Omental fat pad (tissue), 3 donors: ENCODE measurements at regions not wholly inside any gene's neighbourhood (a gene's known extent, or its start where the extent isn't known, plus 50 kb on each side); places are given as distances from the start of the nearest gene placed in this dataset.

Experiments used
- ATAC-seq: fragments of 150-250 bp; one replicate; pipeline ENCODE4 v1.9.1; 2016; ENCODE audit warnings: mild to moderate bottlenecking, moderate library complexity; ENCODE audit not compliant: low FRiP score
- DNase-seq: peaks from one replicate; pipeline ENCODE4 v3.0.0-alpha.2; 2019; ENCODE audit warnings: low spot score
- TF ChIP-seq, protein P1 (sequence below), 3 donors: fragments of 450-650 bp; IDR thresholded peaks; one replicate each; pipeline ENCODE4 v1.5.1; 2016 to 2017; ENCODE audit warnings: antibody characterized with exemption in 3 of 3, mild to moderate bottlenecking in 3 of 3, moderate library complexity in 2 of 3

DNA sequence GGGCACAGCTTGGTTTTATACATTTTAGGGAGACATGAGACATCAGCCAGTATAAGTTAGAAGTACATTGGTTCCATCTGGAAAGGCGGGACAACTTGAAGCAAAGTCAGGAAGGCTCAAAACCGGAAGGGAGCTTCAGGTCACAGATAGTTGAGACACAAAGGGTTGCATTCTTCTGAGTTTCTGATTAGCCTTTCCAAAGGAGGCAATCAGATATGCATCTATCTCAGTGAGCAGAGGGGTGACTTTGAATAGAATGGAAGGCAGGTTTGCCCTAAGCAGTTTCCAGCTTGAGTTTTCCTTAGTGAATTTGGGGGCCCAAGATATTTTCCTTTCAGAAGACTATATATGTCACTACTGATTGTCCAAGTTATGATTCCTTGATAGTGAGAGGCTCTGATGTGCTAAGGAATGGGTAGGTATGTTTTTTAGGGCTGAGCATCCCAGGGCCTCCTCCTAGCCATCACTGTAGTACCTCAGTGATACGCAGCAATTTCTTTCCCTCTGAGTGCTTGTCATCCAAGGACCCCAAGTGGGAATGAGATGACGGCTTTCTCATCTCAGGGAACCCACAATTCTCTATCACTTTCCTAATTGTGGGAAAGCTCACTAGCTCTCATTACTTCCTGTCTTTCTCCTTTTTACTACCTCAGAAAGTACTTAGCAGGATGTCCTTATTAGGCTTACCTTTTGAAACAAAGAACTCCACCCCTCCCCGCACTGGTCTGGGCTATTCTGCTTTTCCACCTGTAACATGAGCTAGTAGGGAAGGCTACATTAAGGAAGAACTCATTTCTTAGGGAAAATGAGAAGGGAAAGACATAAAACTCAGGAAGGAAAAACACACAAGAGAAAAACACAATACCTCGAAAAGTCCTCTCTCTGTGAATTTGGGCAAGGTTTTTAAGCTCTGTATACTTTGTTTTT is 632.7 kb downstream of the RAPGEF2 start:
- TF ChIP-seq, protein P1, sequence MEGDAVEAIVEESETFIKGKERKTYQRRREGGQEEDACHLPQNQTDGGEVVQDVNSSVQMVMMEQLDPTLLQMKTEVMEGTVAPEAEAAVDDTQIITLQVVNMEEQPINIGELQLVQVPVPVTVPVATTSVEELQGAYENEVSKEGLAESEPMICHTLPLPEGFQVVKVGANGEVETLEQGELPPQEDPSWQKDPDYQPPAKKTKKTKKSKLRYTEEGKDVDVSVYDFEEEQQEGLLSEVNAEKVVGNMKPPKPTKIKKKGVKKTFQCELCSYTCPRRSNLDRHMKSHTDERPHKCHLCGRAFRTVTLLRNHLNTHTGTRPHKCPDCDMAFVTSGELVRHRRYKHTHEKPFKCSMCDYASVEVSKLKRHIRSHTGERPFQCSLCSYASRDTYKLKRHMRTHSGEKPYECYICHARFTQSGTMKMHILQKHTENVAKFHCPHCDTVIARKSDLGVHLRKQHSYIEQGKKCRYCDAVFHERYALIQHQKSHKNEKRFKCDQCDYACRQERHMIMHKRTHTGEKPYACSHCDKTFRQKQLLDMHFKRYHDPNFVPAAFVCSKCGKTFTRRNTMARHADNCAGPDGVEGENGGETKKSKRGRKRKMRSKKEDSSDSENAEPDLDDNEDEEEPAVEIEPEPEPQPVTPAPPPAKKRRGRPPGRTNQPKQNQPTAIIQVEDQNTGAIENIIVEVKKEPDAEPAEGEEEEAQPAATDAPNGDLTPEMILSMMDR (IDR thresholded peaks at IDR 0.05), result no peak
- DNase-seq, result no peak
- ATAC-seq, result no peak

DNA sequence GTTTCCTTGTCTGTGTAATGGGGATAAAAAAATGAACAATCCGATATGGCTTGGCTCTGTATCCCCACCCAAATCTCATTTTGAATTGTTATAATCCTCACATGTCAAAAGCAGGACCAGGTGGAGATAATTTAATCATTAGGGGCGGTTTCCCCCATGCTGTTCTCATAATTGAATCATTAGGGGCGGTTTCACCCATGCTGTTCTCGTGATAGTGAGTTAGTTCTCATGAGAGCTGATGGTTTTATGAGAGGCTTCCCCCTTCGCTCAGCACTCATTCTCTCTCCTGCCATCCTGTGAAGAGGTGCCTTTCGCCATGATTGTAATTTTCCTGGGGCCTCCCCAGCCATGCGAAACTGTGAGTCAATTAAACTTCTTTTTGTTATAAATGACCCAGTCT is 633.5 kb downstream of the RAPGEF2 start:
- DNase-seq (no peak), ATAC-seq (no peak)
- TF ChIP-seq, protein P1 (IDR thresholded peaks at IDR 0.05), result no peak

DNA sequence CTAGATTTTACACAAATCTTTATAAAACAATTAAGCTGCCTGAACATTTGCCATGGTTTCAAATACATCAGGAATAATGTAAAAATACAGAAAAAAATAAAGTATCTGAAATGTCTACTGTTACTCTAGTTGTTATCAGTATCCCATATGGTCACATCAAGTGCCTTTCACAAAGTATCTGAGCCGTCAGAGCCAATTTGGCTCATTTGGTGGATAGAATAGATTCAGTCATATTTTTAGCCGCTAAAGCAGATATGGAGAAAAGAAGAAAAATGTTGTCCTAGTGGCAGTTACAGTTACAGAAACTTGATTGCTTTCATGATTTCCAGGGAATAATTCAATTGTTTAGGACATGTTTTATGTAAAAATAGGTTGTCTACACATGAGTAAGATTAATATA is 641.1 kb downstream of the RAPGEF2 start:
- ATAC-seq (no peak), DNase-seq (no peak)
- TF ChIP-seq, protein P1 (IDR thresholded peaks at IDR 0.05), result no peak

DNA sequence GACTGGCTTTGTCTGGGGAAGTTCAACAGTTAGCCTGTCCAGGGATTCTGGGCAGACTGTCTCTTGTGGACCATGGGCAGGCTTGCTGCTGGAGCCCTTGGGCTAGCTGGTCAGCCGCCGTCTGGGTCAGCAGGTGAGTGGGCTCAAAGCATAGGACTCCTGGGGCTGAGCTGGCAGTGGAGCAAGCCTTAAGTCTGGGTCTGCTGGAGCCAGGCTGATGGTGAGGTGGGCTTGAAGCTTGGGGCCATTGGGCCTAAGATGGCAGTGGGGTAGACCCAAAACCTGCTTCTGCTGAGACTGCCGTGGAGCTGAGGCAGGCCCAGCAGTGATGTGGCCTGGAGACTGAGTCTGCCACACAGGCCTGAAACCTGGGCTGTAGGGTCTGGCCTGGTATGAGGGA is 645.1 kb downstream of the RAPGEF2 start:
- TF ChIP-seq, protein P1 (IDR thresholded peaks at IDR 0.05), result no peak
- DNase-seq (no peak), ATAC-seq (no peak)

DNA sequence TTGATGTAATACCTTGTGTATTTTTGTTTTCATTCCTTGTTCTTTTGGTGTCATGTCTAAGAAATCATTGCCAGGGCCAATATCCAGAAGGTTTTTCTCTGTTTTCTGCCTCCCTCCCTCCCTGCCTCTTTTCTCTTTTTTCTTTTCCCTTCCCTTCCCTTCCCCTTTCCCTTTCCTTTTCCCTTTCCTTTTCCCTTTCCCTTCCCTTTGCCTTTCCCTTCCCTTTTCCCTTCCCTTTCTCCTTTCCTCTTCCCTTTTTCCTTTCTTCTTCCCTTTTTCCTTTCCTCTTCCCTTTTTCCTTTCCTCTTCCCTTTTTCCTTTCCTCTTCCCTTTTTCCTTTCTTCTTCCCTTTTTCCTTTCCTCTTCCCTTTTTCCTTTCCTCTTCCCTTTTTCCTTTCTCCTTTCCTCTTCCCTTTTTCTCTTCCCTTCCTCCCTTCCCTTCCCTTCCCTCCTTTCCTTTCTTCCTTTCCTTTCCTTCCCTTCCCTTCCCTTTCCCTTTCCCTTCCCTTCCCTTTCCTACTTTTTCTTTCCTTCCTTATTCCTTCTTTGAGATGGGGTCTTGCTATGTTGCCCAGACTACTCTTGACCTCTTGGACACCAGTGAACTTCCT is 646.1 kb downstream of the RAPGEF2 start:
- DNase-seq (no peak), ATAC-seq (no peak)
- TF ChIP-seq, protein P1 (IDR thresholded peaks at IDR 0.05), result no peak

DNA sequence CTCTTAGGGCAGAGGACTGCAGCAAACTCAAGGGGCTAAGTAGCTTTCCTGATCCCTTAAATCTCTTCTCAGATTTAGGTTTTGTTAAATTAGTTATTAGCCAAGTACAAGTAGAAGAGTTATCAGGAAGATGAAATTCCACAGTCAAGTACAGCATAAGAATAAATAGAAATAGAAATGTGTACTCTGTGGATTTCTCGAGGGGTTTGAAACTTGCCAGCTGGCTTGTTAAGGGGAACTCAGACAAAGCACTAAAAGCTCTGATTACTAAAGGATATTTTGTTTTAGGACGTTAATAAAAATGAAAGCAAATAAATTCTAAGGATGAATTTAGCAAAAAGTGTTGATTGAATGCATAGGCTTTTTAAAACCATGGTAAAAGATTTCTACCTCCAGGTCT is 654.6 kb downstream of the RAPGEF2 start:
- DNase-seq (no peak), ATAC-seq (no peak)
- TF ChIP-seq, protein P1 (IDR thresholded peaks at IDR 0.05), result no peak

DNA sequence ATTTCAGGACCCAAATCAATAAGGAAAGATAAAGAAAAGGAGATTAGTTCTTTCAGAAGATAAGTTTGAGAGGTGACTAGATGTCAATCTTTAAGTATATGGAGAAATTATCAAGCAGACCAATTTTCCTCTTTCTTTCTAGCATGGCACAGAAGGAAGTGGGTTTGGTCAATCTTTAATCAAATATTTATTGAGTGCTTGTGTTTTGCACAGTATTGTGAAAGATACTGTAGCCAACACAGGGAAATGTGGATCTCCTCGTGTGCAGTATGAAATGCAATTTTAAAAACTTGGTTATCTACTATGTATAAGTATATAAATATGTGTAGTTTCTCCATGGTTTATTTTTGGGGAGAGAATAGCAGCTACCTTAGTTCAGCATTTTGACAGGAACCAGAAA is 655.2 kb downstream of the RAPGEF2 start:
- TF ChIP-seq, protein P1 (IDR thresholded peaks at IDR 0.05), result no peak
- no peak for ATAC-seq
- no peak for DNase-seq
